ENCODE measurements at regions not wholly inside any gene's neighbourhood (a gene's known extent, or its start where the extent isn't known, plus 50 kb on each side); places are given as distances from the start of the nearest gene placed in this dataset.

GRCh38 chr13:106691861-106692260 is 123.9 kb upstream of the ARGLU1 start:
- TF ChIP-seq, protein P1, sequence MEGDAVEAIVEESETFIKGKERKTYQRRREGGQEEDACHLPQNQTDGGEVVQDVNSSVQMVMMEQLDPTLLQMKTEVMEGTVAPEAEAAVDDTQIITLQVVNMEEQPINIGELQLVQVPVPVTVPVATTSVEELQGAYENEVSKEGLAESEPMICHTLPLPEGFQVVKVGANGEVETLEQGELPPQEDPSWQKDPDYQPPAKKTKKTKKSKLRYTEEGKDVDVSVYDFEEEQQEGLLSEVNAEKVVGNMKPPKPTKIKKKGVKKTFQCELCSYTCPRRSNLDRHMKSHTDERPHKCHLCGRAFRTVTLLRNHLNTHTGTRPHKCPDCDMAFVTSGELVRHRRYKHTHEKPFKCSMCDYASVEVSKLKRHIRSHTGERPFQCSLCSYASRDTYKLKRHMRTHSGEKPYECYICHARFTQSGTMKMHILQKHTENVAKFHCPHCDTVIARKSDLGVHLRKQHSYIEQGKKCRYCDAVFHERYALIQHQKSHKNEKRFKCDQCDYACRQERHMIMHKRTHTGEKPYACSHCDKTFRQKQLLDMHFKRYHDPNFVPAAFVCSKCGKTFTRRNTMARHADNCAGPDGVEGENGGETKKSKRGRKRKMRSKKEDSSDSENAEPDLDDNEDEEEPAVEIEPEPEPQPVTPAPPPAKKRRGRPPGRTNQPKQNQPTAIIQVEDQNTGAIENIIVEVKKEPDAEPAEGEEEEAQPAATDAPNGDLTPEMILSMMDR (IDR thresholded peaks at IDR 0.05): no peak
- TF ChIP-seq POLR2A (IDR thresholded peaks at IDR 0.05): no peak
